HG03097 (cell line): ENCODE measurements at regions not wholly inside any gene's neighbourhood (a gene's known extent, or its start where the extent isn't known, plus 50 kb on each side); places are given as distances from the start of the nearest gene placed in this dataset.
"Not testable (repeated sequence)": the region's sequence is repeated elsewhere in the genome, so short reads cannot be mapped to it uniquely, and the experiment has no call there.

ENCODE experiments used
- ATAC-seq: cut with Tn5 transposase; IDR thresholded peaks from one replicate; pipeline ENCODE4 v1.9.1; 2021; ENCODE audit not compliant: unreplicated experiment, low FRiP score

DNA sequence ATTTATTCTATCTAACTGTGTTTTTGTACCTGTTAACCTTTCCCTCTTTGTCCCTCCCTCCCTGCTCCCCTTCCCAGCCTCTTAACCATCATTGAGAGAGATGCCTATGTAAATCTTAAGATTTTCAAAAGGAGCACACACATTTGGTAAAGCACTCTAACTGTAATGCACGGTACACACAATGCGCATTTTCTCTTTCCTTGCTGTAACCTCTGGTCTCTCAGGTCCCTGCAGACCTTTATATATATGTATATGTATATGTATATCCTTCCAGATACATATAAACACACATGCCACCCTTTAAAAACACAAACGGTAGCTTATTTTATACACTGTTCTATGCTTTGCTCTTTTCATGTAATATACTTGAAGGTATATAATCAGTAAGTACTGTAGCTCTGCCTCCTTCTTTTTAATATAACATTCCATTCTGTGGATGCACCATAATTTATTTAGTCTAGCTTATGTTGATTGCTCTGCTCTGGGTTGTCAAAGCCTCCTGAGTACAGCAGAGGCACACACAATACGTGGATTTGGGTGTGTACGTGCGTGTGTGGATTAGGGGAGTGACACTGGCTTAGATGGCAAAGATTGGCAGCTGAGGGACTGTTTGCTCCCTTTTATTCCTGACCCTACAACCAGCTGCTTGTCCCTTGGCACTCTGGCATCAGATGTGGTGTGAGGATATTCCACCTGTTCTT is 118.4 kb upstream of the PTPN20 start:
- not testable (repeated sequence) for ATAC-seq

DNA sequence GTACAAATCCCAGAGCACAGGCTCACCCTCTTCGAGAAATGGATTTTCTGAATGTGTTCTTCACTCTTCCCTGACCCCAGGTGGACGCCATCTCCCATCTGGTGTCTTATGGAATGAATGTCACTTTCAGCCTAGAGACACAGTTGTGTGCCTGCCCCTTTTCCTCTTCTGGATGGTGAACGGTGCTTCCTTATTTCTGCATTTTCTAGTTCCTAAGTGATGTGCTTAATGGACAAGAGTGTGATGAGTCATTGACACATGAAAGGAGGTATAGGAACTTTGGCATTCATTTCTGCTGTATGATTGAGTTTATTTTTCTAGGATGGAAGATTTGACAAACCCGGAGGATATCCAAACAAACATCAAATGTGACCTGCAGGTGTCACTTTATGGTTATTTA is 114.9 kb upstream of the PTPN20 start:
- not testable (repeated sequence) for ATAC-seq

DNA sequence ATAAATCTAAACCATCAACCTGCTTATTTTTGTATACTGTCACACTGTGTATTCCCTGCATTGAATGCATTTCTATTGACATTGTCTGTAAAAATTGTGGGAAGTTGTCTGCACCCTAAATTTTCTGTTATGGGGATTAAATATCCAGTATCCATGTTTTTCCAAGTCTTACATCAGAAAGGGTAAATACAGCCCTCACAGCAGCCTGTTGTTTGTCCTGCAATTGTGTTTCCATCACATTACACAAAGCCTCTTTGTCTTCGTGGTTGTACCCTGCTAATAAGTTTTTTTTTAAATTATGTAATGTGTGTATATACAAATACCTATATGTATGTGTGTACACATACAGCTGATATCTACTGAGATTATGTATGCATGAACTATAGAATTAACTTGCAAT is 109.2 kb upstream of the PTPN20 start:
- ATAC-seq, result not testable (repeated sequence)

DNA sequence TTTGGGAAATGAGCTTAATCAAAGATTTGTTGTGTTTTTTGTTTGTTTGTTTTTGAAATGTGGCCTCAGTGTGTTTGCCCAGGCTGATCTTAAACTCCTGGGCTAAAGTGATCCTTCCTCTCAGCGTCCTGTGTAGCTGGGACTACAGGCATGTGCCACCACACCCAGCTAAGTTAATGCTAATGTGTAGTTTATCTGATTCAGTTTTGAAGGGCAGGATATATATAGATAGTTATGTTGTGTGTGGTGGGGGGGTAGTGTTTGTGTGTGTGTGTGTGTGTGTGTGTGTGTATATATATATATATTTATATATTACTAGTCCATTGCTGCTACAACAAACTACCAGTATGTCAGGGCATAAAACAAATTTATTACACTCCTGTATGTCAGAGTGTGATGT is 108.1 kb upstream of the PTPN20 start:
- ATAC-seq, result not testable (repeated sequence)

DNA sequence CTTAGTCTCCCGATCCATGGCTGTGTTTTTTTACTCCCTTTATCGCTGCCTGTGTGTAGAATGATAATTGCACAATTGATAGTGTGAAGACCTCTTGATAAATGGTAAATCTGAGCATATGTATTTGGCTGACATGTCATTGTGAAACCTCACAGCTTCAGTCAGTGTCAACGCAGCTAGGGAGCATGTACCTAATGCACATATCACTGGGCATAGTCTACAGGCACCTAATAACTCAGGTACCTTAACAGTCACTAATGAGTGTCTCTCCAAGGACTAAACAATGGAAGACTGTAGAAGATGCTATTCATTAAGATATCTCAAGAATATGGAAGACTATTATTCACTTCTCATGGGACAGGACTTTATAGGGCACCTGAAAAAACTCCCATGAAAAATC is 101.0 kb upstream of the PTPN20 start:
- ATAC-seq, result not testable (repeated sequence)

DNA sequence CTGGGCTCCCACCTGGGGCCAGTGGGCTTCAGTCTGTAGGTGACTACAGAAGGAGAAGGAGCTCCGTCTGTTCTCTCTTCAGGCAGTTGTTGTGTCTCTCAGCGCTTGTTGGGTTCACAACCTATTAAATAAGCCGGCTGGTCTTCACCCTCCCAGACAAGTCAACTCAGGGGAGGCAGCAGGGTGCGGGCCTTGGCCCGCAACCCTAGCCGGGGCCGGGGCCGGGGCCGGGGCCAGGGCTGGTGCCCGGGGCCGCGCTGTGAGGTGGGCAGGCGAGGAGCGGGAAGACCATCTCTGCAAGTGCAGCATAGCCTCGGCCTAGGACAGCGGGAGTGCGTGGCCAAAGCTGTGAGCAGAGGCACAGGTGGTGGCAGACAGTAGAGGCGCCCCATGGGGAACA is 95.1 kb upstream of the PTPN20 start:
- ATAC-seq, result not testable (repeated sequence)

DNA sequence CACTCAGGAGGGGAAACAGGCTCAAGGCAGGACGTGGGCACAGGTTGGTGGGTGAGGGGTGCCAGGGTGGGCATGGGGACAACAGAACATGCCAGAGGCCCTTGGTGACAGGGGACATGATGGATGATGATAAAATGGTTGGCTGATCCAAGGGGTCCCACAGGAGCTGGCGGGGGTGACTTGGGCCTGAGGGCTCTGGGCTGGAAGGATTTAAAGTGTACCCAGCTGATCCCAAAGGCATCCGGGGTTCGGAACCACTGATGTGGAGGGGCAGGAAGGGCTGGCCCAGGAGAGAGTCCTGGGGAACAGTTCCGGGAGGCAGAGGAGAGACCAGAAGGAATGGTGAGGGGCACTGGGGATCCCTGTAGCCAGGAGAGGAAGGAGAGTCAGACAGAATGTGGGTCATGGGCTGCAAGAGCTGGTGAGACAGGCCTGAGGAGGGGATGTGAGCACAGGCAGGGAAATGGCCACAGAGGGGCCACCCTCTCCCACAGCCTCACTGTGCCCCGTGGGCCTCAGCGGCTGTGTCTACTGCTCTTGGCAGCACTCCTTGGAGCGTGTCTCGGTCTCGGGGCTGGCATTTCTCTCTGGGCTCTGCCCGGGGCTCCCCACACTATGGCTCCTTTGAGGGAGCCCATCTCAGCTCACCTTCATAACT is 70.7 kb upstream of the PTPN20 start:
- not testable (repeated sequence) for ATAC-seq

DNA sequence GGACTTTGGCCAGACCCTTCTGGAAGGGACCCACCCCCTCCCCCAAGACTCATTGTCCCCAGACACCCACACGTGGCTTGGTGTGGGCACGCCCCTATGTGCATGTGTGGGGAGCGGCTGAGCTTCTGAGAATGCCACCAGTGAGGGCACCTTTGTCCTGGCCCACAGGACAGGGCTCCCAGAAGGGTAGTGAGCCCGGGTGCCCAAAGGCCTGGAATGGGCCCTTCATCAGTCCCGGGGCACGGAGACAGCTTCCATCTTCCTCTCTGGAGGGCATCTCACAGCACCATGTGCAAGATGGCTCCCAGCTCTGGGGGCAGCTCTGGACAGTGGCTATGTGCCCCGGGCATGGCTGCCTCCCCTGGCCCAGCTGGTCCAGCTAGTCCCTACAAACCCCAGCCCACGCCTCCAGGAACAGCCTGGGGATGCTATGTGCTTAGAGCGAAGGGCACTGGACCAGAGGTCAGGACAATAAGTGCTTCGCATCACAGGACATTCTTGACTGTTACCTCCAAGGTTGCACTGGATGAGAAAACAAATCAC is 70.1 kb upstream of the PTPN20 start:
- ATAC-seq, result not testable (repeated sequence)

DNA sequence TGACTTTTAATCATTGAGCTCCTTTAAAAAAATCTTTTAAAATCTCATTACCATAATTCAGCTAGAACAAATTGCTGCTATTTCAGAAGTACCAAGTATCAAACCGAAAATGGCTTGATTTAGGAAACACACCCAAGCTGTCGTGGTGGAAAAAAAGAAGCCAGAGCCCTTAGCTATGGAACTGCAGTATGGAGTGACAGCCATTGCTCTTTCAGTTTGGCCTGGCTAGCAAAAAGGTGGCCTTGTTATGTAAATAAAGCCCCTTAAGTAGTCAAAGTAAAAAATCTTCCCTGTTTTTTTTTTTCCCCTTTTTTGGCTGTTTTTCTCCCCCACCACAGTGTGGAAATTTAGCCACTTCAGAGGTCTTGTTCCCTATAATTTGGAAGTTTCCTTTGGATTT is 66.0 kb upstream of the PTPN20 start:
- not testable (repeated sequence) for ATAC-seq

DNA sequence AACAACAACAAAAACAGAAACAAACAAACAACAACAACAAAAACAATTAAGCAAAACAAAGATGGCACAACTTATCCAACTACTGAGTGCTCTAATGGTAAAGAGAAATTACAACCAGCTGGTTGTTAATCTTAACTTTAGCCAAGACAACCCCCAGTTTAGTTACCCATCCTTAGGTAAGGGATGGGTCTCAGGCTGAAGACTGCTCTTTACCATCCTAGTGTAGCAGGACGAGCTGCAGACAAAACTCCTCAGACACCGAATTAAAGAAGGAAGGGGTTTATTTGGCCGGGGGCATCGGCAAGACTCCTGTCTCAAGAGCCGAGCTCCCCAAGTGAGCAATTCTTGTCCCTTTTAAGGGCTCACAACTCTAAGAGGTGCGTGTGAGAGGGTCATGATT is 65.6 kb upstream of the PTPN20 start:
- not testable (repeated sequence) for ATAC-seq

DNA sequence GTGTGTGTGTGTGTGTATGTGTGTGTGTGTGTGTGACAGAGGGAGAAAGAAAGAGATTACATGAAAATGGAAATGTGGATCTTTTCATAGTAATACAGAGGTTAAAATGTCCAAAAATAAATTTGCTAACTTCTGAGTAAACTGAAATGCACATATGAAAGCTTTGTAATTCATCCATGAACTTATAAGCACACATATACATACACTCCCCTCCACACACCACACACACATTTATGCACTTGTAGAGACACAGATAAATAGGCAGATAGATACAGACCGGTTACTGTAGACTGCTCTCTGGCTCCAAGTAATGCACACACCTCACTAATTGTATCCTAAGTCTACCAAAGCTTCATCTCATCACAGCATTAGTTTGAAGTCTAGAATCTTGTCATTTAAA is 50.5 kb upstream of the PTPN20 start:
- ATAC-seq, result not testable (repeated sequence)
